ENCODE measurements at regions not wholly inside any gene's neighbourhood (a gene's known extent, or its start where the extent isn't known, plus 50 kb on each side); places are given as distances from the start of the nearest gene placed in this dataset.

- H4K20me1 ChIP-seq (ENCODE audit: insufficient read depth): no peaks in the 10 kb centered on the region
- H3K79me2 ChIP-seq (ENCODE audit: insufficient read depth, low read depth): no peaks in the 10 kb centered on the region
- no peak for TF ChIP-seq CTCF (conservative IDR thresholded peaks at IDR 0.05; ENCODE audit: low read depth, low read length)
- no peak overlapping the region for H3K9ac ChIP-seq
- no peak overlapping the region for H3K4me3 ChIP-seq (IDR thresholded peaks at IDR 0.05; ENCODE audit: insufficient read depth, low read depth, low read length)
- H3K36me3 ChIP-seq (ENCODE audit: insufficient read depth): no peaks in the 10 kb centered on the region
- H3K4me2 ChIP-seq: no peak overlapping the region
- no peaks in the 10 kb centered on the region for H3K4me1 ChIP-seq (ENCODE audit: low read depth, poor library complexity, severe bottlenecking)
- H3K27me3 ChIP-seq (ENCODE audit: insufficient read depth, low read depth): no peaks in the 10 kb centered on the region
- H2AFZ ChIP-seq (ENCODE audit: low read depth): no peak overlapping the region
- H3K27ac ChIP-seq: no peak overlapping the region
These were observed 1140.0 kb upstream of the AUTS2 start for GRCh38 chr7:68458010-68458908.

- Histone ChIP-seq H4K20me1 (ENCODE audit: insufficient read depth) (no peaks in the 10 kb centered on the region), H3K27me3 (ENCODE audit: insufficient read depth, low read depth) (no peaks in the 10 kb centered on the region), H3K36me3 (ENCODE audit: insufficient read depth) (no peaks in the 10 kb centered on the region), H3K9ac (no peak overlapping the region), H2AFZ (ENCODE audit: low read depth) (no peak overlapping the region), H3K4me3 (IDR thresholded peaks at IDR 0.05; ENCODE audit: insufficient read depth, low read depth, low read length) (no peak overlapping the region), H3K27ac (no peak overlapping the region), H3K4me2 (no peak overlapping the region), H3K79me2 (ENCODE audit: insufficient read depth, low read depth) (no peaks in the 10 kb centered on the region), H3K4me1 (ENCODE audit: low read depth, poor library complexity, severe bottlenecking) (no peaks in the 10 kb centered on the region)
- no peak for TF ChIP-seq CTCF (conservative IDR thresholded peaks at IDR 0.05; ENCODE audit: low read depth, low read length)
These were observed 1136.8 kb upstream of the AUTS2 start for GRCh38 chr7:68461430-68461829.

- Histone ChIP-seq H3K36me3 (ENCODE audit: insufficient read depth) (no peaks in the 10 kb centered on the region), H3K9ac (no peak overlapping the region), H3K4me1 (ENCODE audit: low read depth, poor library complexity, severe bottlenecking) (no peaks in the 10 kb centered on the region), H3K4me3 (IDR thresholded peaks at IDR 0.05; ENCODE audit: insufficient read depth, low read depth, low read length) (no peak overlapping the region), H4K20me1 (ENCODE audit: insufficient read depth) (no peaks in the 10 kb centered on the region), H3K27me3 (ENCODE audit: insufficient read depth, low read depth) (no peaks in the 10 kb centered on the region), H2AFZ (ENCODE audit: low read depth) (no peak overlapping the region), H3K4me2 (no peak overlapping the region), H3K79me2 (ENCODE audit: insufficient read depth, low read depth) (no peaks in the 10 kb centered on the region), H3K27ac (no peak overlapping the region)
- no peak for TF ChIP-seq CTCF (conservative IDR thresholded peaks at IDR 0.05; ENCODE audit: low read depth, low read length)
These were observed 1127.3 kb upstream of the AUTS2 start for GRCh38 chr7:68470836-68471435.

- no peak overlapping the region for H2AFZ ChIP-seq (ENCODE audit: low read depth)
- H3K4me3 ChIP-seq (IDR thresholded peaks at IDR 0.05; ENCODE audit: insufficient read depth, low read depth, low read length): no peak overlapping the region
- TF ChIP-seq CTCF (conservative IDR thresholded peaks at IDR 0.05; ENCODE audit: low read depth, low read length): no peak
- no peaks in the 10 kb centered on the region for H4K20me1 ChIP-seq (ENCODE audit: insufficient read depth)
- no peaks in the 10 kb centered on the region for H3K79me2 ChIP-seq (ENCODE audit: insufficient read depth, low read depth)
- H3K36me3 ChIP-seq (ENCODE audit: insufficient read depth): no peaks in the 10 kb centered on the region
- no peak overlapping the region for H3K27ac ChIP-seq
- no peaks in the 10 kb centered on the region for H3K4me1 ChIP-seq (ENCODE audit: low read depth, poor library complexity, severe bottlenecking)
- H3K27me3 ChIP-seq (ENCODE audit: insufficient read depth, low read depth): no peaks in the 10 kb centered on the region
- no peak overlapping the region for H3K4me2 ChIP-seq
- H3K9ac ChIP-seq: no peak overlapping the region
These were observed 1125.6 kb upstream of the AUTS2 start for GRCh38 chr7:68472688-68473087.
